ENCODE measurements at regions not wholly inside any gene's neighbourhood (a gene's known extent, or its start where the extent isn't known, plus 50 kb on each side); places are given as distances from the start of the nearest gene placed in this dataset.

- TF ChIP-seq CTCF (IDR thresholded peaks at IDR 0.05) = no peak
- TF ChIP-seq POLR2A (IDR thresholded peaks at IDR 0.05) = no peak
- peak in 1 of 2 donors; percentile 24 for TF ChIP-seq POLR2AphosphoS5 (IDR thresholded peaks at IDR 0.05; ENCODE audit: insufficient read depth in 1 of 2, low read depth in 1 of 2)
Observed at GRCh38 chr3:188943591-188943990, 228.2 kb upstream of the TPRG1 start.

Measured in vagina (tissue), 2 donors.